ENCODE measurements at regions not wholly inside any gene's neighbourhood (a gene's known extent, or its start where the extent isn't known, plus 50 kb on each side); places are given as distances from the start of the nearest gene placed in this dataset.

DNA sequence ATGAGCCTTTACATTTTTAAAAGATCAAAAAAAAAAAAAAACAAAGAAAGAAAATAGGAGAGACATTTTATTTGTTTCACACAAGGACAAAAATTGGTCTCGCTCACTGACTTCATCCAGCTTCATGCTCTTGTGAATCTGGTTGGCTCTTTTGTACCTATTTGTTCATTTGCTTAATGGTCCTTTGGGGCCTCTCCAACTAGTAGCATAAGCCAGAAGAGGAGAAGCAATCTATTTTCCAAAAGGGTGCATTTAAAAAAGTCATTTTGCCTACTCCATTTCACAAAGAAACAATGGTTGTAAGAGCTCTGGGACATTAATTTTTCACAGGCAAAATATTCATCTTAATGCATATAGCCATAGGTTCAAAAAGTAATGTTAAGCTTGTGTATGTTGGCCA is 168.3 kb upstream of the ADAMTS9 start:
- Histone ChIP-seq H3K27ac (replicated peaks) (no peak overlapping the region), H3K27me3 (ENCODE audit: insufficient read depth, poor library complexity, severe bottlenecking) (no peaks in the 10 kb centered on the region), H3K4me3 (replicated peaks; ENCODE audit: insufficient read depth, low read length) (no peak overlapping the region)
- no peak for DNase-seq (ENCODE audit: low read depth in 1 of 2, low spot score in 1 of 2)
- TF ChIP-seq, protein P1, sequence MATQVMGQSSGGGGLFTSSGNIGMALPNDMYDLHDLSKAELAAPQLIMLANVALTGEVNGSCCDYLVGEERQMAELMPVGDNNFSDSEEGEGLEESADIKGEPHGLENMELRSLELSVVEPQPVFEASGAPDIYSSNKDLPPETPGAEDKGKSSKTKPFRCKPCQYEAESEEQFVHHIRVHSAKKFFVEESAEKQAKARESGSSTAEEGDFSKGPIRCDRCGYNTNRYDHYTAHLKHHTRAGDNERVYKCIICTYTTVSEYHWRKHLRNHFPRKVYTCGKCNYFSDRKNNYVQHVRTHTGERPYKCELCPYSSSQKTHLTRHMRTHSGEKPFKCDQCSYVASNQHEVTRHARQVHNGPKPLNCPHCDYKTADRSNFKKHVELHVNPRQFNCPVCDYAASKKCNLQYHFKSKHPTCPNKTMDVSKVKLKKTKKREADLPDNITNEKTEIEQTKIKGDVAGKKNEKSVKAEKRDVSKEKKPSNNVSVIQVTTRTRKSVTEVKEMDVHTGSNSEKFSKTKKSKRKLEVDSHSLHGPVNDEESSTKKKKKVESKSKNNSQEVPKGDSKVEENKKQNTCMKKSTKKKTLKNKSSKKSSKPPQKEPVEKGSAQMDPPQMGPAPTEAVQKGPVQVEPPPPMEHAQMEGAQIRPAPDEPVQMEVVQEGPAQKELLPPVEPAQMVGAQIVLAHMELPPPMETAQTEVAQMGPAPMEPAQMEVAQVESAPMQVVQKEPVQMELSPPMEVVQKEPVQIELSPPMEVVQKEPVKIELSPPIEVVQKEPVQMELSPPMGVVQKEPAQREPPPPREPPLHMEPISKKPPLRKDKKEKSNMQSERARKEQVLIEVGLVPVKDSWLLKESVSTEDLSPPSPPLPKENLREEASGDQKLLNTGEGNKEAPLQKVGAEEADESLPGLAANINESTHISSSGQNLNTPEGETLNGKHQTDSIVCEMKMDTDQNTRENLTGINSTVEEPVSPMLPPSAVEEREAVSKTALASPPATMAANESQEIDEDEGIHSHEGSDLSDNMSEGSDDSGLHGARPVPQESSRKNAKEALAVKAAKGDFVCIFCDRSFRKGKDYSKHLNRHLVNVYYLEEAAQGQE (IDR thresholded peaks at IDR 0.05; ENCODE audit: insufficient replicate concordance, low read depth): no peak
- TF ChIP-seq CTCF (IDR thresholded peaks at IDR 0.05; ENCODE audit: insufficient read depth, low read length): no peak
- TF ChIP-seq POLR2AphosphoS5 (IDR thresholded peaks at IDR 0.05; ENCODE audit: low read depth): no peak
- TF ChIP-seq SPI1 (IDR thresholded peaks at IDR 0.05; ENCODE audit: borderline replicate concordance, low read depth): no peak
- no peak for TF ChIP-seq GABPA (IDR thresholded peaks at IDR 0.05; ENCODE audit: low read depth)

GRCh38 chr3:64853456-64853855 is 165.7 kb upstream of the ADAMTS9 start:
- H3K27ac ChIP-seq (replicated peaks): no peak overlapping the region
- H3K27me3 ChIP-seq (ENCODE audit: insufficient read depth, poor library complexity, severe bottlenecking): no peaks in the 10 kb centered on the region
- DNase-seq (ENCODE audit: low read depth in 1 of 2, low spot score in 1 of 2): no peak
- TF ChIP-seq POLR2AphosphoS5 (IDR thresholded peaks at IDR 0.05; ENCODE audit: low read depth) (no peak), SPI1 (IDR thresholded peaks at IDR 0.05; ENCODE audit: borderline replicate concordance, low read depth) (no peak), GABPA (IDR thresholded peaks at IDR 0.05; ENCODE audit: low read depth) (no peak), CTCF (IDR thresholded peaks at IDR 0.05; ENCODE audit: insufficient read depth, low read length) (no peak)
- TF ChIP-seq, protein P1 (IDR thresholded peaks at IDR 0.05; ENCODE audit: insufficient replicate concordance, low read depth): no peak
- H3K4me3 ChIP-seq (replicated peaks; ENCODE audit: insufficient read depth, low read length): no peak overlapping the region

GRCh38 chr3:64852738-64853137 is 164.9 kb upstream of the ADAMTS9 start:
- Histone ChIP-seq H3K27me3 (ENCODE audit: insufficient read depth, poor library complexity, severe bottlenecking) (no peaks in the 10 kb centered on the region), H3K27ac (replicated peaks) (no peak overlapping the region), H3K4me3 (replicated peaks; ENCODE audit: insufficient read depth, low read length) (no peak overlapping the region)
- TF ChIP-seq POLR2AphosphoS5 (IDR thresholded peaks at IDR 0.05; ENCODE audit: low read depth): no peak
- TF ChIP-seq CTCF (IDR thresholded peaks at IDR 0.05; ENCODE audit: insufficient read depth, low read length): no peak
- TF ChIP-seq, protein P1 (IDR thresholded peaks at IDR 0.05; ENCODE audit: insufficient replicate concordance, low read depth): no peak
- TF ChIP-seq SPI1 (IDR thresholded peaks at IDR 0.05; ENCODE audit: borderline replicate concordance, low read depth): no peak
- no peak for TF ChIP-seq GABPA (IDR thresholded peaks at IDR 0.05; ENCODE audit: low read depth)
- DNase-seq (ENCODE audit: low read depth in 1 of 2, low spot score in 1 of 2): no peak

Measured in HL-60 (cell line).